Activated CD4-positive, alpha-beta T cell treated with anti-CD3 and anti-CD28 coated beads, Interleukin-2, amount 50 U/mL, for 16 hours (primary cell): ENCODE measurements at regions not wholly inside any gene's neighbourhood (a gene's known extent, or its start where the extent isn't known, plus 50 kb on each side); places are given as distances from the start of the nearest gene placed in this dataset.
"Not testable (repeated sequence)": the region's sequence is repeated elsewhere in the genome, so short reads cannot be mapped to it uniquely, and the experiment has no call there.

Experiments used
- DNase-seq: peaks from one replicate; pipeline ENCODE4 v3.0.0-alpha.2; 2020

DNA sequence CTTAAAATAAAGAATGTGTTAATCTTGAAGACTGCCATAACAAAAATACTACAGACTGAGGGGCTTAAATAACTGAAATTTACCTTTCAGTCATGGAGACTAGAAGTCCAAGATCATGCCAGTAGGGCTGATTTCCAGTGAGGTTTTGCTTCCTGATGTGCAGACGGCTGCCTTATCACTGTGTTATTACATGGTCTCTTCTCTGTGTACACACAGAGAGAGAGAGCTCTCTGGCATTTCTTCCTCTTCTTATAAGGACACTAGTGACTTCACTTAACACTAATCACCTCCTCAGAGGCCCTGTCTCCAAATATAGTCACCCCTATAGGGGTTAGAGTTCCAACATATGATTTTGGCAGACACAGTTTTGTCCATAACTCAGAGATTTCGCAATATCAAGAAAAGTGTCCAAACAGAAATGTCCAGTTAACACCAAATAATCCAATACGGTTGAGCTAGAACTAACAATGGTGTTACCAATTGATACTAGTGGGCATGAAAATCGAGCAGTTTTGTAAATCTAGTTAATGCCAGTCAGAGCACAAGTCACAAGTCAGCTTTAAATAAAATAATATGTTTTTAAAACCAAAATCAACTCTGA is 399.8 kb downstream of the ADCYAP1 start:
- no peak for DNase-seq

DNA sequence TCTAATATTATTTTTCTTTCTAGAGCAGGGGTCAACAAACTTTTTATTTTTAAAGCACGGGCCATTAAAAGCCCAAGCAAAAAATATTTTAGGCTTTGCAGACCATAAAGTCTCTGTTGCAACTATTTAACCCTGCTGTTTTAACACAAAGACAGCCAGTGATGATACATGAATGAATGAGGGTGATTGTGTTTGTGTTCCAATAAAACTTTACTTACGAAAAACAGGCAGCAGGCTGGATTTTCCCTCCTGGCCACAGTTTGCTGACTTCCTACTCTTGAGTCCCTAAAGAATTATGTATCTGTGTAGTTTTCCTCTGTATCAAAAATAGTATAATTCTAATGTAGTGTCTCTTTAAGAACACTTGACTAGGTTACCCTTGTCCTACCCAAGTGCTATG is 402.0 kb downstream of the ADCYAP1 start:
- no peak for DNase-seq

DNA sequence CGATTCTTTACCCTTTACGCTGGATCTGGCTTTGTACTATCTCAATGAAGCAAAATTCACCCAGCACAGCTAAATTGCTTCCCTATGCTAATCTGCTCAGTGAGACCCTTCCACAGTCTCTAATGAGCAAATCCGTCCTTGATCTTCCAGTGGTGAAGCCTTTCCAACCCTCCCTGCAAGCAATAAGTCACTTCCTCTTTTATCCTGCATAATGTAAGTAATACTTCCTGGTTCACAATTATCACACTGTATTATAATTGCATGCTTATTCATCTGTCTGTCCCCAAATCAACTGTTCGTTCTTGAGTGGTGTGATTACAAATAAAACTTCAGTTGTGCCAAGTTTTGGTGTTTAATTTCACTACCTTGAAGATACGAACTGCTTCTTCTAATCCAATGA is 404.0 kb downstream of the ADCYAP1 start:
- no peak for DNase-seq

DNA sequence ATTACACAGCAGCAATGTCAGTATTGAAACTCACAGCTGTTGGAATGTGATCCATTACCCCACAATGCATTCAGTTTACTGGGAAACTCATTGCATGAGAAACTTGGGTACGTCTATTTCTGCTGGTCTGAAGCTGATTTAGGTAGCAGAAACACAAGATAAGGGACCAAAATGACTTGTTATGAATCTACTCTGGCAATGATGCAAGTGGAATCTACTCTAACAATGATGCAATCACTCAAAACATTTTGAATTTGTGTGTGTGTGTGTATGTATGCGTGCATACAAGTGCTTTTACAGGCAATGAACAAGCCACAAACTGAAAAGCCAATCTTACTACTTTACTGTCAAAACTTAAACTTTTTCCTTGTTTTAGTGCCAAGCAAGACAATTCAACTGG is 406.7 kb downstream of the ADCYAP1 start:
- DNase-seq = no peak

DNA sequence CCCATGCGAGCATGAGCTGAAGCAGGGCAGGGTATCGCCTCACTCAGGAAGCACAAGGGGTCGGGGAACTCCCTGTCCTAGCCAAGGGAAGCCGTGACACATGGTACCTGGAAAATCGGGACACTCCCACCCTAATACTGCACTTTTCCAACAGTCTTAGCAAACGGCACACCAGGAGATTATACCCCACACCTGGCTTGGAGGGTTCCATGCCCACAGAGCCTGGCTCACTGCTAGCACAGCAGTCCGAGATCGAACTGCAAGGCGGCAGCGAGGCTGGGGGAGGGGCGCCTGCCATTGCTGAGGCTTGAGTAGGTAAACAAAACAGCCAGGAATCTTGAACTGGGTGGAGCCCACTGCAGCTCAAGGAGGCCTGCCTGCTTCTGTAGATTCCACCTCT is 430.7 kb downstream of the ADCYAP1 start:
- not testable (repeated sequence) for DNase-seq

DNA sequence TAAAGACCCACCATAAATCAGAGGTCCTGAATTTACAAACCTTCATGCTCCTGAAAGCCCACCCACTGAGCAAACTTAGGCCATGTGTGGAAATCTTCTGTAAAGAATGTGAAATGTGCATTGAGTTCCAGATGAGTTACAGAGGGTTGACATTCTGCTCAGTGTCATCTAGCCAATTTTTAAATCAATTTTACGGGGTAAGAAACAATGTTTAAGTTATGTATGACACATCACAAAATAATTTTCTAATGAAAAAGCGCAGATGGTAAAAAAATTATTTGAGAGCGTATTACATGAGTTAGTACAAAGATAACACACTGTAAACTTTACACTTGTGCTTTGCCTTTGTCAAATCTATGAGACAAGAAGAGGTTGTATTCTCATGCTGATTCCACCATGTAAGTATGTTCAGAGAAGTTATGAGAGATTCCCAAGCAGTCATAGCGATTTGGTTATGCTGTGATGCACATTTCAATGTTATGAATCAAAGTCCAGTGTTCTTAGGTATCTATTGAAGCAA is 446.3 kb downstream of the ADCYAP1 start:
- DNase-seq = no peak

DNA sequence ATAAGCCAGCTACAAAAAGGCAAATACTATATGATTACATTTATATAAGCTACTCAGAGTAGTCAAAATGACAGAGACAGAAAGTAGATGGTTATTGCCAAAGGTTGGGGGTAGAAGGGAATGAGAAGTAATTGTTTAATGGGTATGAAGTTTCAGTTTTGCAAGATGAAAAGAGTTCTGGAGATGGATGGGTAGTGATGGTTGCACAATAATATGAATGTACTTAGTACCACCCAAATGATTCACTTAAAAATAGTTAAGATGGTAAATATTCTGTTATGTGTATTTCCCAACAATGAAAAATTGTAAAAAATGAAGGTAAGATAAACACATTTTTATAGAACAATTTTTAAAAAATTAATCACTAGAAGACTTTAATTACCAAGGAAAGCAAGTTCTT is 448.4 kb downstream of the ADCYAP1 start:
- no peak for DNase-seq

DNA sequence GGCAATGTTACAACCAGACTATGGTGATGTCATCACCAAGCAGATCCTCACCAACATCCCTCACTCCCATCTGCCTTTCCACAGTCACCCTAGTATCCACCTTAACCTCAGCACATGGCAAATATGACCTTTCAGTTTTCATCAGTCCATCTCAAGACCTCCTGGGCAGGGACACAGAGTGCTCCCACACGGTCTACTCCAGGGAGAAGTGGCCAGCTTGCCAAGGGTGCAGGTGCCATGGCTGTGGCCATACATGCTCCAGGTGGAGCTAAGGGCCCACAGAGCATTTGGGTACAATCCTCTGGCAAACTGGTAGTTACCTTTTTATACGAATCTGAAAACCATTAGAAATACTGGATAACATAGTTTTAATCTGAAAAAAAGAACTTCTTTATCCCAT is 453.1 kb downstream of the ADCYAP1 start:
- DNase-seq = no peak

DNA sequence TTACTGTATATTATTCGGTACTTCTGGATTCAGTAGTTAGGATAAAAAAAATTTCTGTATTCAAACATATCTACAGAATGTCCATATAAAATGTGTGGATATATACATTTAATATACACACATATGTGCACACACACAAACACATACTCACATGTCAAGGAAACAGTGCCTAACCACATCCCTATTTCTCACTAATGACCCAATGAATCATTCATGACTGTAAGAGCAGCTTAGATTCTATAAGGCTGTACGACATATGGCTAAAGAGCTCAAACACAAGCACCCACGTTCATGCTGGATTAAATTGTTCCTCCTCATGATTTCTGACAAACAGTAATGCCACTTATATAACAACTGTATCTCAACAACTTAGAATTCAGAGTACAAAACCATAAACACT is 457.3 kb downstream of the ADCYAP1 start:
- no peak for DNase-seq

DNA sequence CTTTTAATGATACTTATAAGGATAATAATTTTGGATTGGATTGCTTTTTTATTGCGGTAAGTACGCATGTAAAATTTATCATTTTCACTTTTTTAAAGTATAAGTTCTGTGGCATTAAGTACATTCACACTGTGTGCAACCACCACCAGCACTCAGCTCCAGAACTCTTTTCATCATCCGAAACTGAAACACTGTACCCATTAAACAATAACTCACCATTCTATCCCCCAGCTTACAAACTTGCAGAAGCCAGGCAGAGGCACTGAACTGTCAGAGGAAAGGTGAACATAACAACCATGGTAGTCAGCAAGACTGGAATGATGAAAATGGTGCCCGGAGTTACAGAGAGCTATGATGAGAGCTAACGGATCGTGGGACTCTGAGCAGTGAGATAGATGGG is 465.9 kb downstream of the ADCYAP1 start:
- no peak for DNase-seq

DNA sequence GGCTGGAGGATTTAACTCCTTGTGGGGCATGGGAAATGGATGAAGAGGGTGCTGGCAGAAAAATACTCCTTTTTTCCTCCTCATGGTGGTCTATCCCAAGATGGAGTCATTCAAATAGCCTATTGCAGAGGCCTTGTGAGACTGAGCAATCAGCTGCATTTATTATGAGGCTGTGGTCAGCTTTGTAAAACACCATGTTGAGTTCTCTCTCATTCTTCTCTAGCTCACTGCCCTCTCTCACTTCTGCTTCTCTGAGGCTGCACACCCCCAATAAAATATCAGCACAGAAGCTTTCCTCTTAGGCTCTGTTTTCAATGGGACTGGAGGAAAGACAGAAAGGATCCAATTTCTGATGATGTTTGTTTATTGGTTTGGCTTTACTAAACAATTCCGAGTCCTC is 467.1 kb downstream of the ADCYAP1 start:
- DNase-seq = no peak

DNA sequence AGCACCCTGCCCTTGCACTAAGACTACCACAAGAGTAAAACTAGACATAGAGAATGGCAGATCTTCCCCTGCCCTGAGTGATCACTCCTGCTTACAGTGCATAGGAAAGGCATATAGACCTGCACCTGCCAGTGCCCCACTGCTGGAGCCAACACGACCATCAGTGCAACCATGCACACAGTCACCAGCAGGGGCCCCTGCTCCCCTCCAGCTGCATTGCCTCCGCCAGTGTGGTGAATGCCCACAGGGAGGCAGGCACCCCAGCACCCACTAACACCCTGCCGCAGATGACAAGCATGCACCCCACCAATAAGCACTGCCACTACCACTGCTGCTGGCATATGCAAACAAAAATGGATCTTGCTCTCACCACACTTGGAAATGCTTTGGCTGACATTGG is 478.8 kb downstream of the ADCYAP1 start:
- no peak for DNase-seq

DNA sequence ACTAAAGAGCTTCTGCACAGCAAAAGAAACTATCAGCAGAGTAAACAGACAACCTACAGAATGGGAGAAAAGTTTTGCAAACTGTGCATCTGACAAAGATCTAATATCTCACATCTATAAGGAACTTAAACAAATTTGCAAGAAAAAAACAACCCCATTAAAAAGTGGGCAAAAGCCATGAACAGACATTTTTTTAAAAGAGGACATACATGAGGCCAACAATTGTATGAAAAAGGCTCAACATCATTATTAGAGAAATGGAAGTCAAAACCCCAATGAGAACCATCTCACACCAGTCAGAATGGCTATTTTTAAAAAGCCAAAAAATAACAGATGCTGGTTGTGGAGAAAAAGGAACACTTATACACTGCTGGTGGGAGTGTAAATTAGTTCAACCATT is 483.8 kb downstream of the ADCYAP1 start:
- not testable (repeated sequence) for DNase-seq

DNA sequence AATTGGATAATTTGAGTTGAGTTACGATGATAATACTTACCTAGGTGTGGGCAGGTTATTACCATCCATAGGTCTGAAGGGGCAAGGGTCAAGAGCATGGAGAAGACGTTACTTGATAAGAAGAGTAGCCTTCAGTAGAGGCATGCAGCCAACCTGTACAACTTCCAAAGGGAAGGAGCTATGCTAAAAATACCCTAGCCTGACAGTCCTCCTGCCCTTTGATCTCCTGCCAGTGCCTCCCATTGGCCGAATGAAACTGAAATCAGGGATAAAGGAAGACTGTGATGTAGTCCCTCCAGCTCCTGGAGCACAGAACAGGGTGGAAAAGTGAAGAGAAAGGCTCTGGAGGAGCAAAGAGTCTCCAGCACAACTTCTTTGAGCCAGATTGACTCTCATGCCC is 487.4 kb downstream of the ADCYAP1 start:
- DNase-seq = no peak

DNA sequence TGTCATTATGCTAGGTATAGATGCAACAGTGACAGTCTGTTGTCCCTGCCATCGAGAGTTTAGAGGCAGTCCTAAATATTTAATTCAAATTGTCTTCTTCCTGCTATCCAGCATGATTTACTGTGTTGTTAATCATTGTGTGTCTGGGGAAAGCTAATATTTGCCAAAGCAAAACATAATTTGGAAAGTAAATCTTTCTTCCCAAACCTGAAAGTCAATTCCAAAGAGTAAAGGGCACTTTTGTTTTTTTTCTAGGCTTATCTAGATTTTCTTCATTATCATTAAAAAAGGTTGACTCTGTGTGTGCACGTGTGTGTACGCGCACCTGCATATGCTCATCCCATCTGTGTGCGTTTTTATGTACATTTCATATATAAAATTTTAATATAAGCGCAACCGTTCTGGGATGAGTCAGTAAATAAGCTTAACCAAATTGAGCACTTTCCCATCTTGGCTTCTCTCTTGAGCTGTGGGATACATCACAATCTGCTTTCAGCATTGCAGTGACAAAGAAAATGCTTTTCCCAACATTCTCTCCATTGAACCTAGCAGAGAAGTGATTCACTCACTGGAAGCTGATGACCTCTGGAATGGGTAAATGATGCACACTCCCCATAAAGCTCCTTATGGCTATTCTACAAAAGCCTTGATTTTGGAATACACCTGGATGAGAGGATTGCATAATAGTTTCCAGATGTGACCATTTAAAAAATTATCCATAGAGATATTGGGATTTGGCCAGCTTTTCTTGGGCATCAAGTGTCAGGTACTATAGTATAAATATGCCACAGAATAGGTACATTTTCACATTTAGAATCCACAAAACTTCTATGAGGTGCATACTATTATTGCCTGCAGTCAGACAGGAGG is 488.4 kb downstream of the ADCYAP1 start:
- DNase-seq = no peak

DNA sequence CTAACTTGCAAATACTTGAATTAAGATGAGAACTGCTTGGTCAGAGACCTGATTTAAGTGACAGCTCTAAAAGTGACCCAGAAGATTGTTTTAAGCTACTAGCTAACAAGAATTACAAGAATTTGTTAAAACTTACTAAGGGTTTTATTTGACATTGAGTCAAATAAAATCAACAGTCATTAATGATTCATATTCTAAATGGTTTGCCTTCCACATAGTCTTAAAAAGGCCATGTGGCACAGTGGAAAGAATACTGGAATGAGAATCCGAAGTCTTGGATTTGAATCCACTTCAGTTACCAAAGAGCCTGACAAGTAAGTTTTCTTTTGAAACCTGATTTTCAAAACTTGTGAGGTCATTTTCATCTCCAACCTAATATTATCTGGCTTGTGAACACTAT is 489.3 kb downstream of the ADCYAP1 start:
- no peak for DNase-seq

DNA sequence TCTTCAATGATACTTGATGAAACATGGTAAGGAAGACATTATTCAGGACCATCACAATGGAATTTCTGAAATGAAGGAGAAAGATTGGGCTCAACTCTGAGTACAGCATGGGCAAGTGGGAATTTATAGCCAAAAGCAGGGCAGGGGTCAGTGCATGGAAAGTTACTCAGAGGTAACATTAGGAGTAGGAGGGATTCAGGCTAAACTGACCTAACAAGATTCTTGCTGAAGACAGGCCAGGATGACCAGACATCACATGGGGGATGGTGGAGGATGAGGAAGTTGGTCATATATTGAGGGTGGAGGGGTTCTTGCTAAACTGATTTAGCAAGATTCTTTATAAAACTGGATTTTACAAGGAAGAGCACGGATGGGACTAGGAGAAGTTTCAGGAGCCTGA is 489.8 kb downstream of the ADCYAP1 start:
- DNase-seq = no peak

DNA sequence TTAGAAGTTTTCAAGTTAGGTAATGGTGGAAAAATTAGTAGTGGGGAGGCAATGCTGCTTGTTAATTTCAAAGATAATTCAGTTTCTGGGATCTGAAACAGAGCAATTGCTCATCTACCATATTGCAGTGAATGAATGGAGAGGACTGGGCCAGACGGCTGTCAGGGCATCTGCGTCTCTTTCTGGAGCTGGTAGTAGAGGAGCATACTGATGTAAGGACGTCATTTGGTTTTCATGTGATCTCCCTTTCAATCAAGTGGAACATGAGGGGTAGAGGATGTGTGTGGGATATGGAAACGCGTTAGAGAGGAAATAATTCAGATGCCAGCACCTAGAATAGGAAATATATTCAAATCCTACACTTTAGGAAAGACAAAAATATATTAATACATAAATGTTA is 490.3 kb downstream of the ADCYAP1 start:
- DNase-seq = no peak

DNA sequence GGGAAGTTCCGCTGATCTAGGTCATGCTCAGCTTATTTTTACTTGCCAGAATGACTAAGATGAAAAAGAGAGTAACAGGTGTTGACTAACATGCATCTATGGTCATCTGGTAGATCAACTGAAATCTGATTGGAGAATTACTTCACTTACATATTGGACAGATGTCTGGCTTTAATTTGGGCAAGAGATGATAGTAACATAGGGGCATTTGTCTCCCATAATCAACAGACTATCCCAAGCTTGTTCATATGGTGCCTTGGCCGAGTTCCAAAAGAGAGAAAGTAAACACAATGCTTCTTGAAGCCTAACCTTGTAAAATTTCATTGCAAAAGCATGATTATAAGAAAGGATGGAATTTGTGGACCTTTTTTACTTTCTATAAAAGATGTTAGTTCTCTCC is 503.7 kb downstream of the ADCYAP1 start:
- DNase-seq = no peak

DNA sequence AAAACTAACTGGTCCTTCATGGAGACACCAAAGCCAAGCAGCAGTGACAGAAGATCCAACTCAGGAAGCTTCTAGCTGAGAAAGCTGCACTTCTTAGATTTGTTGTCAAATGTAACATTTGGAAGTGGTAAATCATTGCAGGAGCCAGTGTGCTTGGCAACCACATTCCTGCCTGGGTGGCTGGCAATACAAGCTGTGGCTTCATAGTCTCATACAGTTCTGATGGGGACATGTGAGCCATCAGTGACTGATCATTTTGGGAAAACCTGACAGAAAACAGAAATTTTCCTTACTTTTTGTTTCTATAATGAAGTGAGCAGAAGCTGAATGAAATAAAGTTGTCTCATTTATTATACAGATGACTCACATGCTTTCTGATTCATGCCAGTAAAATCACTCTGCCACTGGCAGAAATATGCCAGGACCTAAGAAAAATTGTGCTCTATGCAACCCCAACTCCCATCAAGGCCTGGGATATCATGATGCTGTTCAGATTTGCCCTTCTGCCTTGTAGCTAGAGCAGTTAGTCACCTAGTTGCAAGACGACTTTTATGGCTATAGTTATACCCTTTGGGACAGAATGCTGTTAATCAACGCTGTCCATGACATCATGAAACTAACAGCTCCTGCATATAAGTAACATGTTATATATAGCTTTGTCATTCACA is 508.1 kb downstream of the ADCYAP1 start:
- DNase-seq = no peak

DNA sequence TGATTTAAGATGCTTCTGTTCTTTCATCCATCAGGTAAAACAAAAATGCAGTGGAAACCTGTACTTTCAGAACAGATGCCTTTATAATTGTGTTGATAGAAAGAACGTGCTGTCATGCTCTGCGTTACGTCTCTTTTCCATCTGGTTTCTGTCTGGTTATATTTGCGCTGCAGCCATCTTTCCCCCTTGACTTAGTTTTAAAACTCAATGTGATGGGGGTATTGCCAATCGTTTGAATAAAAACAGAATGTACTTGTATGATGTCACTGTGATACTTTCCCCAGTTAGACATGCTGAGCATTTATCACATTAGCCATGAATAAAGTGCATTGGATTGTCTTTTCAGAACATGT is 508.6 kb downstream of the ADCYAP1 start:
- DNase-seq = no peak

DNA sequence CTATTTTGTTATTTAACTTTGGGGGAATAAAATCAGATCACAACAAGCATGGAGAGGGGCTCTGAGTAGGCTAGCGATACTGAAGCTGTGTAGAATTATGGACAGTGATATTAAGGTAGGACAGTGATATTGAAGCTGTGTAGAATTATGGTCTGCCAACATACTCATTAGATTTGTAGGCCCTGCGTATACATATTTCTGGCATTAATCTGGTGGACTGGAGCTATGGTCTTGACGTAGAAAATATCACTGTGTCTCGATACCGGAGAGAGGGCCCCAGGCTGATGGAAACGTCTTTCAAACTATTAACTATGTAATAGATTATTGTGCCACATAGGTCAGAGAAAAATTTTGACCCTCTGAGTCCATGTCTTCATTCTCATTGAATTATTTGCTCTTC is 511.4 kb downstream of the ADCYAP1 start:
- DNase-seq = no peak

DNA sequence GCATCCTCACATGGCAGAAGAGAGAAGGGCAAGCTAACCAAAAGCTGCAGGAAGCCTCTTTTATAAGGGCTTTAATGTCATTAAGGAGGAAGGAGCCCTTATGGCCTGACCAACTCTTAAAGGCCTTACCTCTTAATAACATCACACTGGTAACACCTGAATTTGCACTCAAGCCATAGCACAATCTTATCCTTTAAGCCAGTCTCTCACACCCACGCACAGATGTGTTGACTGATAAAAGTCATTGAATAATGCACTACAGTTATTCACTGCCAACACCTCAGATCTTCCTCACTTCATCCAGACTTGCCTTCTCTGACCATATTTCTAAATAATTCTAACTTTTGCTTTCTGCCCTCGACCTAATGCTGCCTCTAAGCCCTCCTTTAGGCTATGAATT is 516.8 kb downstream of the ADCYAP1 start:
- DNase-seq = no peak

DNA sequence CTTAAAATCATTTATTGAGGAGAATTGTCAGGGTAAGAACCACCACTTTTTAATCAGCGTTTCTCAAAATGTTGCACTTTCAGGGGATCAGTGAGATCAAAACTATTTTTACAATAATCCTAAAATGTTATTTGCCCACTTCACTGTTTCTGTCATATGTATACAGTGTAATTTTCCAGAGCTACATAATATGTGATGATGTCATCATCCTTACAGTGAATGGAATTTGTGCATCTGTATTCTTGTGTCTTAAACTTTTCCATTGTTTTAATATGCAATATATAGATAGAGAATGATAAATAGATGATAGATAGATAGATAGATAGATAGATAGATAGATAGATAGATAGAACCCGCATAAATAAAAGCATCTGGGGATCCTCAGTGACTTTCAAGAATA is 518.0 kb downstream of the ADCYAP1 start:
- no peak for DNase-seq
